NOMO-1 (cell line): ENCODE measurements at regions not wholly inside any gene's neighbourhood (a gene's known extent, or its start where the extent isn't known, plus 50 kb on each side); places are given as distances from the start of the nearest gene placed in this dataset.

ENCODE experiments used
- DNase-seq, 2 experiments: peaks; one replicate each; lab custom pipeline; 2025; ENCODE audit not compliant: unreplicated experiment in 2 of 2; lab: John Stamatoyannopoulos, UW

DNA sequence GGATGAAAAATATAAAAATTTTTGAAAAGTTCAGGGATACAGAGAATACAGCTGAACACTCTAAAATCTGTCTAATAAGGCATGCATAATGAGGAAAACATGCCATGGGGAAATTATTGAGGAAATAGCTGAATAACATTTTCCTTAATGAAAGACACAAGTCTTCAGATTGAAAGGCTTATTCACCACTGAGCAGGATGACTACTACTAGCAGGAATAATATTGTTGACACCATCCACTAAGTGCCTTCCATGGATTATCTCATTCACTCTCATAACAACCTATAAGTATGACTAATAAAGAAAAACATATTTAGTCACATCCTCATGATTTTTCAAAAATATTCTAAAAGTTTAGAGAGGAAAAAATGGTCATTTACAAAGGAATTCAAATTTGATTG lies 96.7 kb upstream of the FER start:
- no peak for DNase-seq

DNA sequence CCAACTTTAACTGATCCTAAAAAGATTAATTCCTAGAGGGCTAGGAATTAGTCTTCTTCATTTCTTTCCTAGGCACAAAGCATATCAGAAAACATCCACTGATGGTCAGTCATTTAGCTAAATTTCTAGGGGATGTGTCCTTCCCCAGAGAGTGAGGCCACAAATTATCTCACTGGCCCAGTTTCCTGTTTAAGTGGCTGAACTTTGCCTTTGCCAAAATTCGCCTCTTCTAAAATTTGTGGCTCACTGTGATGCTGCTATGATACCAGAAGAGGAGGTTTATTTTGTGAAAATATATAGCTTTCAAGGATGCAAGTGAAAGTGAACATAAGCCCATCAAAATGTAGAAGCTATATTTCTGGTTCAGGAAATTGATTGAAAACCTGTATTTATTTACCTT lies 98.1 kb upstream of the FER start:
- no peak for DNase-seq

DNA sequence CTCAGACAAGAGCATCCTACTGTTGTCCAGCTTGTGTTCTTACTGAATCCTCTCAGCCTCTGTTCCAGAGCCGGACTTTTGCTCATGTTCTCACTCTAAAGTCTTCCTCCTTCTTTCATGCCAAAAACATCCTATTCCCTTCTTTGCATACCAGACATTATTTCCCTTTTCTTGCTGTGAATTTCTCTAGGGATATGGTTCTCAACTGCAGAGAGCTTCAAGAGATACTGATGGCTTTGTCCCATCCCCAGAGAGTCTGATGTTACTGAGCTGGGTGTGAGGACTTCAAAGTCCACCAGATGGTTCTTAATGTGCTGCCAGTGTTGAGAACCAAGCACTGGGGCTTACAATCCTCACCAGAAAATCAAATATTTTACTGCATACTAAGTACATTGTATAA lies 98.6 kb upstream of the FER start:
- DNase-seq: no peak

GRCh38 chr5:108642170-108642906 lies 105.4 kb upstream of the FER start:
- peak; percentile 31 to 47 for DNase-seq

DNA sequence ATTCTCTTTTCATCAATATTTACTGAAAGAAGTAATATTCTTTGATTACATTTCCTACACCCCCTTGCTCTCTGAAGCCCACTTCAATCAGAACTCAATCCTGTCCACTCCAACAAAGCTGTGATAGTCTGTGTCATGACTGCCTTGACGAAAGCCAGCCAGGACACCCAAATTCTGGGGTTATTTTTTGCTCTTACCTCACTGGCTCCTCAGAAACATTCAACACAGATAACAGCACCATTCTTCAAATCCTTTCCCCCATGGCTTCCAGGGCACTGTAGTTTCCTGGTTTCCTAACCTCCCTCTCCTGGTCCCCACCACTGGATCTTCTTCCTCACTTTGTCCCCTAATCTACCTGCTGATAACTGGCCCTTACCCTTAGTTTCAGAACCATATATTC lies 106.1 kb upstream of the FER start:
- DNase-seq: no peak

GRCh38 chr5:108639366-108639765 lies 108.3 kb upstream of the FER start:
- no peak for DNase-seq

GRCh38 chr5:108638021-108638420 lies 109.7 kb upstream of the FER start:
- DNase-seq: no peak

DNA sequence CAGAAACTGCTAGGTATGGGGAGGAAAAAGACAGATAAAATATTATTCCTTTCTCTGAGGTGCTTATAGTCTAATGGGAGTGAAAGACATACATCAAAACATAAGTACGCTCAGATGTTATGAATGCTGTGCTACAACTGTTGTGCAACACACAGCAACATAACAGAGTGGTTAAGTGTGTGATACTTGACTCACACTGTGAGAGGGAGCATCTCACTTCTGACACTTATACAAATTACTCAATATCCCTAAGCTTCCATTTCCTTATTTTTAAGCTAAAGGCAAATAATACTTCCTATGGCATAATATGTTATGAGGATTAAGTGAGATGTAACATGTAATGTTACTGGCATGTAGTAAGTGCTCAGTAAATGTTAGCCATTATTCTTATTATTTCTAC lies 110.6 kb upstream of the FER start:
- peak; percentile 22 to 73 for DNase-seq

- DNase-seq: no peak
Observed at GRCh38 chr5:108636135-108636853, 111.4 kb upstream of the FER start.

DNA sequence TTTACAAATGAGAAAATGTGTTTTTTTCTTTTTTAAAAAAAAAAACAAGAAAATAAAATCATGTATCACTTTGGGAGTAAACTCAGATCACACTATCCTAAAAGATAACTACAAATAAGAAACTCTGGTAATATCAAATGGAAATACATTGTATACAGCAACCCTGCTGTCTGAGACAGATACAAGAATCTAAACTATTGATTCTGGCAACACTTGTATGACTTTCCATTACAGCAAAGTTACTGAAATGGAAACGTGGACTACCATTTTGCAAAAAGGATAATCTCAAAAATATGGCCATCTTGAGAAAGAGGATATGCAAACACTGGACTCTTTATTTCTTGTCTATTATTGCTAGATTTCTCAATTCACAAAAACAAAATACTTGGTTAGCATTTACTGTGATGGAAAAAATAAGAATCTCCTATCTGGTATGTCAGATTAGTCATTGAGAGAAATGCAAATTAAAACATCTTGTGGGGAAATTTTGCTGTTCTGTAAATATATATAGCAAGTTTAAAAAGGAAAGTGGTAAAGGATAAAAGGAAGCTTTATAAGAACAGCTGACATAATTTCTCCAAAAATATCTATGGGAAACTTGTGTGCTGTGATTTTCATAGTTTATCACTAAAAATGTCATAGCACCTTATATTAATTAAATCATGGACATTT lies 112.9 kb upstream of the FER start:
- DNase-seq: no peak

DNA sequence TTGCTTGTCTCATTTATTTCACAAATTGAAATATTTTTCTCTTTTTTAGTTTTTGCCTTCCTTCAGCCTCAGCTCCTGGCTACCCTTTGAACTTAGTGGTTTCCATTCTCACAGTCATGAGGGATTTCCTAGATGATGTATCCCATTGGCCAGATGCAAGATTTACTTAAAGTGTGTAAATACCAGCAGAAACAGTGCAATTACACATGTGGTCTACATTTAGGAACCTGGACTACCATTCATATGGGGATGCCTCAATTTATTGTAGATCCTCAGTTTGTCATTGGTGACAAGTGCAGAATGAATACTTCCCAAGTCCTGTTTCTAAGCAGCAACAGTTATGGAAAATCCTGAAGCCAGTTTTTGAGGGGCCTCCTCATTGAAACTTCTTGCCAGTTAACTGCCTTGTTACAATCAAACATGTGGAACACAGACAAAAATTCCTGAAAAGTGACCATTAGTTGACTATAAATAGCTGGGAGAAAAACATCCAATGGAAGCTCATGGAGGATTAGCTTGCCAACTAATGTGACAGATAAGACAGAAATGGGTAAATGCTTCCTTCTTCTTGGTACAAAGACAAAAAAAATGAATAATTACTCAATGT lies 113.6 kb upstream of the FER start:
- no peak for DNase-seq

DNA sequence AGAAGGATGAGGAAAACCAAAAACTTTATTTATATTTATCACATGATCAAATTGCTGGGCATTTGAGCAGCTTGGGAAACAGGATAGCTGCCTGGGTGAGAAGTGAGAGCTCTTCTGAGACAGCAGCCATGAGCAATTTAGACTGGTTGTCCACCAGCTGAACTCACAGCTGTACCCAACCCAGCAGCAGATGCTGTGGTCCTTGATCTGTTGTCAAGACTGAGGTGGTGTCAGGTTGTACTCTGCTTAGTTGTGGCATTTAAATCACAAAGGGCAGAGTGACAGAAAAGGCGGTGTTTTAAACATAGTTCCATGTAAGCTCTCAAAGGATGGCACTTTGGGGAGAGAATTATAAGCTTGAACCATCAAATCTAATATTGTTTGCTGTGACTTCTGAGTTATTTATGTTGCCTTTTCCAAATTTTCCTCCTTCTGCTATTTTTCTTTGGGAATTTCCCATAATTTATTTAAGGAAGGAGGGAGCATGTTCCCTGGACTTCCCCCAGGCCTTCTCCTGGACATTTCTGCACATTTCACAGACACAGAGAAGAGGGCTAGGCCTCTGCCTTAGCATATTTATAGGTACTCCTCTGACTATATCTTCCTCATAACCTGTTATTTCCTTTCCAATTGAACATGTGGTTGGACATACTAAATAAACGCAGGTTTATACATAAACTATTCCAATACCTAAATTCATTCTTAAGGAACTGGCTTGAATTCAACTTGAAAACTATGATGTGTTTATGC lies 117.7 kb upstream of the FER start:
- no peak for DNase-seq

DNA sequence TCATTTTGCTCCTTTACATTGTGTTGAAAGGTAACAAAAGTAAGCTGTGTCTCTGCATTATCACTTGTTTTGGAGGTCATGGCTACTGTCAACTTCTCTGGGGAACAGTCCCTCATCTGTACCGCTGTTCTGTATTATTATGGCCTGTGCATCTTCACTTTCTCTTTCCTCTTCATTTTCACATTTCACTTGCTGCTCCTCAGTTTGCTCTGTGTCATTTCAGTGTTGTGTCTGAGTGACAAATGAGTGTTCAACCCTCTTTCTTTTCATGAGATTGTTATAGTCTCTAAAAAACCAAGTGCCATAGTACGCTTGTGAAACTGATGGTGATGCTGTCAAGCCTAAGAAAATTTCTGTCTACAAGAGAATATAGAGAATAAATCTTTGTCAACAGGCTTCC lies 122.0 kb upstream of the FER start:
- DNase-seq: no peak

DNA sequence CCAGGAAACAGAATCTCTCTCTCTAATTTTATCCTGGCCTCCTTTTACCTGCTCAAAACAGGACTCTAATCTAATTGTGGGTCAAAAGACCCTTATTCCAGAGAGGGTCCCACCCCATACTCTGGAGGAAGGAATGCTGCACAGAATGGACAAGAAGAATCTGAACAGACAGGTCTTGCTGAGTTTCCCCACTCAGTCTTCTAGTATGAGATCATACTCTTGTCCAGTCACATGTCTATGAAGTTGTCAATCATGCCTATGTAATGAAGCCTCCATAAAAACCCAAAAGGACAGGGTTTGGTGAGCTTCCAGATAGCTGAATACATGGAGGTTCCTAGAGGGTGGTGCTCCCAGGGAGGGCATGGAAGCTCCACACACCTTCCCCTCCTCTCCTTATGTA lies 123.9 kb upstream of the FER start:
- no peak for DNase-seq

DNA sequence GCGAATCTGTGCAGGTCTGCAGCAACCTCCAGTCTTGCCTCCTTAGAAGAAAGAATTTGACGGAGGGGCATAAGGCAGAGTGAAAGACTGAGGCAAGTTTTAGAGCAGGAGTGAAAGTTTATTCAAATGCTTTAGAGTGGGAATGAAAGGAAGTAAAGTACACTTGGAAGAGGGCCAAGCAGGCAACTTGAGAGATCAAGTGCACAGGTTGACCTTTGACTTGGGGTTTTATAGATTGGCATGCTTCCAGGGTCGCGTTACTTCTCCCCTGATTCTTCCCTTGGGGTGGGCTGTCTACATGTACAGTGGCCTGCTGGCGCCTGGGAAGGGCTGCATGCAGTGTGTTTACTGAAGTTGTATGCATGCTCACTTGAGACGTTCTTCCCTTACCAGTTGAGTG lies 127.2 kb upstream of the FER start:
- no peak for DNase-seq

DNA sequence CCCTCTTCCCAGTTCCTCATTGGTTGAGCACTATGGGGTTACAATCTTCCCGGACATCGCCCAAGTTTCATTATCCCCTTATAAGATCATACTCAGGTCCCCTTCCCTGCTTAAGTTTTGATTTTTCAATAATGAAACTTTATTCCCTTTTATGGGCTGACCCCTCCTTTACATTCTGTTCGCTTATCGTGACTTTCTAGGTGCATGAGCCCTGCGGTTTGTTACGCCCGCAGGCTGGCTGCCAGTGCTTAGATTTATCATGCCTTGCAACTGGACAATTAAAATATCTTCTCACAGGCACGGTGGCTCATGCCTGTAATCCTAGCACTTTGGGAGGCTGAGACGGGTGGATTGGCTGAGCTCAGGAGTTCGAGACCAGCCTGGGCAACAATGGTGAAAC lies 127.9 kb upstream of the FER start:
- no peak for DNase-seq

- no peak for DNase-seq
Observed at GRCh38 chr5:108617467-108618435, 129.9 kb upstream of the FER start.

GRCh38 chr5:108615216-108615615 lies 132.5 kb upstream of the FER start:
- no peak for DNase-seq

DNA sequence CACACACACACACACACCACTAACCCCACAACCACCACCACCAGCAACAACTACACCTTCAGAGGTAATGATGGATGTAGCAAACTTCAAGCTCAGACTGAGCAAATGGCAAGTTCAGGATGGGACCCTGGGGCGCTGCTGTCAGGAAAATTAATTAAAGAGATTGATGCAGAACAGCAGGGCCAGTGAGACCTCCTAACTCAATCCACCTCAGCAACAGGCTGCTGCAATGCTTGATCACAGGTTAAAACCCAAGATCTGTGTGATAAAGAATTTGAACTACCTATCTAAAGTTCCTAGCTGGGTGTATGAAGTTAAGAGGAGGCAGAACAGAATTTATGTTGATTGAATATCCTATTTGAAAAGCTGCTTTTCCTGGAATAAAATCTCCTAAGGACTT lies 140.3 kb upstream of the FER start:
- DNase-seq: no peak

DNA sequence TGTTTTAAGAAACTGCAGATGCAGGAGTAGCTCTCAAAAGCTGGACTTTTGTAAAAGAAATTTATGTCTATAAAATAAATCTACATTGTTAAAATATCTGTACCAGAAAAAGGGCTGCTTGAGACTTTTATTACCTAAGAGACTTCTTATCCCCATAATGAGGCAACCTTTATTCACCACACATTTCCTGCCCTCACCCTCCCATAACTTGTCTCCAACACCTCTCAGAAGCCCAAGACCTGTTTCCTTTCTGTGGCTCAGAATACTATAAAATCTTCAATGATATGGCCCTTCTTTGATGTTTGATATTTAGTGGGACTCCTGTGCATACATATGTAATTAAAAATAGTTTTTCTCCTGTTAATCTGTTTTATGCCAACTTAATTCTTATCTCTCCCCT lies 141.5 kb upstream of the FER start:
- DNase-seq: no peak
